GM23338 (cell line): ENCODE measurements at regions not wholly inside any gene's neighbourhood (a gene's known extent, or its start where the extent isn't known, plus 50 kb on each side); places are given as distances from the start of the nearest gene placed in this dataset.
A peak's percentile ranks its signal among the peaks of the same experiment; 100 is the strongest.

Experiments used
- ATAC-seq: fragments of 200-7000 bp; cut with Tn5 transposase; 3 replicates; pipeline ENCODE4 v1.9.1; 2020
- DNase-seq: peaks from one replicate; pipeline ENCODE4 v3.0.0-alpha.2; 2015; ENCODE audit warnings: low spot score
- H2AFZ ChIP-seq: fragments of 200-600 bp; sonication (generic); 2 replicates; pipeline ENCODE4 v1.8.0; 2016; ENCODE audit warnings: antibody characterized with exemption, mild to moderate bottlenecking, moderate library complexity
- H3F3A ChIP-seq: fragments of 200-600 bp; sonication (generic); replicated peaks from 2 replicates; pipeline ENCODE4 v1.8.0; 2017; ENCODE audit warnings: antibody characterized with exemption, mixed run types, low read depth
- H3K27ac ChIP-seq: fragments of 200-600 bp; sonication (generic); 2 replicates; pipeline ENCODE4 v1.6.1; 2016; ENCODE audit warnings: low read depth
- H3K27me3 ChIP-seq: fragments of 200-600 bp; sonication (generic); 2 replicates; pipeline ENCODE4 v1.8.0; 2016; ENCODE audit warnings: mild to moderate bottlenecking, mixed run types, moderate library complexity; ENCODE audit not compliant: insufficient read depth
- H3K36me3 ChIP-seq: fragments of 200-600 bp; sonication (generic); 2 replicates; pipeline ENCODE4 v1.8.0; 2016; ENCODE audit warnings: mild to moderate bottlenecking; ENCODE audit not compliant: insufficient read depth
- H3K4me1 ChIP-seq: fragments of 200-600 bp; sonication (generic); 2 replicates; pipeline ENCODE4 v1.8.0; 2016; ENCODE audit warnings: mild to moderate bottlenecking, moderate library complexity; ENCODE audit not compliant: insufficient read depth
- H3K4me2 ChIP-seq: fragments of 200-600 bp; sonication (generic); 2 replicates; pipeline ENCODE4 v1.7.1; 2017; ENCODE audit warnings: mixed run types
- H3K4me3 ChIP-seq: fragments of 200-600 bp; sonication (generic); 2 replicates; pipeline ENCODE4 v1.6.1; 2016; ENCODE audit warnings: mixed run types
- H3K79me2 ChIP-seq: fragments of 200-600 bp; sonication (generic); replicated peaks from 2 replicates; pipeline ENCODE4 v1.8.0; 2017; ENCODE audit warnings: mild to moderate bottlenecking; ENCODE audit not compliant: insufficient read depth
- H3K9me2 ChIP-seq: fragments of 200-600 bp; sonication (generic); 2 replicates; pipeline ENCODE4 v1.8.0; 2017; ENCODE audit not compliant: insufficient read depth
- H4K20me1 ChIP-seq: fragments of 200-600 bp; sonication (generic); replicated peaks from 2 replicates; pipeline ENCODE4 v1.8.0; 2017; ENCODE audit warnings: mild to moderate bottlenecking; ENCODE audit not compliant: insufficient read depth
- H3K27ac Mint-ChIP-seq: 2 replicates; pipeline ENCODE4 v1.8.0; 2020; ENCODE audit warnings: inconsistent platforms, mild to moderate bottlenecking, moderate library complexity, mixed read lengths
- H3K27me3 Mint-ChIP-seq: 3 replicates; pipeline ENCODE4 v1.8.0; 2022; ENCODE audit warnings: low read depth, mild to moderate bottlenecking, moderate library complexity, mixed read lengths, inconsistent platforms; ENCODE audit not compliant: insufficient read depth, poor library complexity
- H3K36me3 Mint-ChIP-seq: 3 replicates; pipeline ENCODE4 v1.8.0; 2021; ENCODE audit warnings: low read depth, mild to moderate bottlenecking, inconsistent platforms, moderate library complexity, mixed read lengths
- H3K4me1 Mint-ChIP-seq: 3 replicates; pipeline ENCODE4 v1.8.0; 2020; ENCODE audit warnings: mild to moderate bottlenecking, inconsistent platforms, mixed read lengths
- H3K4me3 Mint-ChIP-seq: 3 replicates; pipeline ENCODE4 v1.8.0; 2021; ENCODE audit warnings: moderate library complexity, mild to moderate bottlenecking, inconsistent platforms, mixed read lengths
- H3K9me3 Mint-ChIP-seq: 3 replicates; pipeline ENCODE4 v1.8.0; 2020; ENCODE audit warnings: moderate library complexity, mild to moderate bottlenecking, inconsistent platforms, mixed read lengths
- EZH2phosphoT487 ChIP-seq: fragments of 200-600 bp; sonication (generic); IDR thresholded peaks from one replicate; pipeline ENCODE4 v1.8.1; 2018; ENCODE audit warnings: antibody characterized with exemption; ENCODE audit not compliant: unreplicated experiment
- JUNB ChIP-seq: IDR thresholded peaks from one replicate; pipeline ENCODE4 v1.6.1; 2016; ENCODE audit warnings: antibody characterized with exemption; ENCODE audit not compliant: unreplicated experiment
- NANOG ChIP-seq: IDR thresholded peaks from 2 replicates; pipeline ENCODE4 v1.6.1; 2016; ENCODE audit warnings: antibody characterized with exemption, borderline replicate concordance
- ZNF462 ChIP-seq: fragments of 250-450 bp; sonication (Bioruptor Pico); IDR thresholded peaks from 2 replicates; pipeline ENCODE4 v1.5.0; 2020; ENCODE audit warnings: mild to moderate bottlenecking, moderate library complexity
- TF ChIP-seq, protein P1 (sequence below): IDR thresholded peaks from one replicate; pipeline ENCODE4 v1.6.1; 2018; ENCODE audit warnings: antibody characterized with exemption; ENCODE audit not compliant: unreplicated experiment

DNA sequence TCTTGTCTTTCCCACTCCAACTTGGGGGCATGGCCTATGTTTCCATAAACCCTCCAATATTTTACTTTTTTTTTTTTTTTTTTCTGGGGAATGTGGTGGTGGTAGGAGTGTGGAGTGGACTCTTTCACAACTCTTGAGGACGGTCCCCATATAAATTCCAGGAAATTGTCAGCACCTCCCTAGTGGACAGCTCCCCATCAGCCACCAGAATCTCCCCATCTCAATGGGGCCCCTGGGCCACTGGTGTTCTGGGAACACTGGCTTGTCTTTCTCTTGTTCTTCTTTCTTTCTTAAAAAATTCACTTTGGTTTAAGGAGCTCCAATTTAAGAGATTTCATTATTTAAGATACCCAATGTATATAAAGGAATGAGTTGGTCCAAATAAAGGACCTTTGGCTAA is 74.1 kb downstream of the ADM start:
- H3F3A ChIP-seq: no peaks in the 10 kb centered on the region
- no peaks in the 10 kb centered on the region for H3K9me2 ChIP-seq
- Mint-ChIP-seq H3K27me3 (peaks cover 2% of the 10 kb centered on the region), H3K27ac (no peak overlapping the region), H3K4me3 (no peak overlapping the region), H3K4me1 (no peaks in the 10 kb centered on the region), H3K36me3 (no peaks in the 10 kb centered on the region; the same call in 2 of the 3 replicates), H3K9me3 (no peaks in the 10 kb centered on the region; the same call in 2 of the 3 replicates)
- H3K4me2 ChIP-seq: no peak overlapping the region
- TF ChIP-seq ZNF462 (CRISPR knock-in tag) (0 out of 2 replicates have a peak, but pooled peaks have one; percentile 30), JUNB (no peak), EZH2phosphoT487 (no peak), NANOG (no peak)
- TF ChIP-seq, protein P1, sequence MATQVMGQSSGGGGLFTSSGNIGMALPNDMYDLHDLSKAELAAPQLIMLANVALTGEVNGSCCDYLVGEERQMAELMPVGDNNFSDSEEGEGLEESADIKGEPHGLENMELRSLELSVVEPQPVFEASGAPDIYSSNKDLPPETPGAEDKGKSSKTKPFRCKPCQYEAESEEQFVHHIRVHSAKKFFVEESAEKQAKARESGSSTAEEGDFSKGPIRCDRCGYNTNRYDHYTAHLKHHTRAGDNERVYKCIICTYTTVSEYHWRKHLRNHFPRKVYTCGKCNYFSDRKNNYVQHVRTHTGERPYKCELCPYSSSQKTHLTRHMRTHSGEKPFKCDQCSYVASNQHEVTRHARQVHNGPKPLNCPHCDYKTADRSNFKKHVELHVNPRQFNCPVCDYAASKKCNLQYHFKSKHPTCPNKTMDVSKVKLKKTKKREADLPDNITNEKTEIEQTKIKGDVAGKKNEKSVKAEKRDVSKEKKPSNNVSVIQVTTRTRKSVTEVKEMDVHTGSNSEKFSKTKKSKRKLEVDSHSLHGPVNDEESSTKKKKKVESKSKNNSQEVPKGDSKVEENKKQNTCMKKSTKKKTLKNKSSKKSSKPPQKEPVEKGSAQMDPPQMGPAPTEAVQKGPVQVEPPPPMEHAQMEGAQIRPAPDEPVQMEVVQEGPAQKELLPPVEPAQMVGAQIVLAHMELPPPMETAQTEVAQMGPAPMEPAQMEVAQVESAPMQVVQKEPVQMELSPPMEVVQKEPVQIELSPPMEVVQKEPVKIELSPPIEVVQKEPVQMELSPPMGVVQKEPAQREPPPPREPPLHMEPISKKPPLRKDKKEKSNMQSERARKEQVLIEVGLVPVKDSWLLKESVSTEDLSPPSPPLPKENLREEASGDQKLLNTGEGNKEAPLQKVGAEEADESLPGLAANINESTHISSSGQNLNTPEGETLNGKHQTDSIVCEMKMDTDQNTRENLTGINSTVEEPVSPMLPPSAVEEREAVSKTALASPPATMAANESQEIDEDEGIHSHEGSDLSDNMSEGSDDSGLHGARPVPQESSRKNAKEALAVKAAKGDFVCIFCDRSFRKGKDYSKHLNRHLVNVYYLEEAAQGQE: peak; percentile 84
- H3K27ac ChIP-seq: no peak overlapping the region
- H3K4me1 ChIP-seq: no peaks in the 10 kb centered on the region
- no peak overlapping the region for H3K4me3 ChIP-seq
- H3K27me3 ChIP-seq: no peaks in the 10 kb centered on the region
- H3K79me2 ChIP-seq: no peaks in the 10 kb centered on the region
- DNase-seq: peak; percentile 69
- peak; percentile 52 for ATAC-seq
- no peak overlapping the region for H2AFZ ChIP-seq
- no peaks in the 10 kb centered on the region for H3K36me3 ChIP-seq
- H4K20me1 ChIP-seq: no peaks in the 10 kb centered on the region
